NCI-H1105 treated with DMSO at 0.1 percent for 48 hours (cell line): ENCODE measurements at regions not wholly inside any gene's neighbourhood (a gene's known extent, or its start where the extent isn't known, plus 50 kb on each side); places are given as distances from the start of the nearest gene placed in this dataset.

Source experiments
- DNase-seq: peaks from one replicate; lab custom pipeline; 2025; lab: John Stamatoyannopoulos, UW

GRCh38 chr2:15092181-15092580, 459.7 kb downstream of the LRATD1 start:
- no peak for DNase-seq

- no peak for DNase-seq
Observed at GRCh38 chr2:15092691-15093090, 460.2 kb downstream of the LRATD1 start.

- DNase-seq, result no peak
Observed at GRCh38 chr2:15094161-15094560, 461.6 kb downstream of the LRATD1 start.

GRCh38 chr2:15096873-15097272, 464.3 kb downstream of the NBAS start:
- no peak for DNase-seq

- no peak for DNase-seq
Observed at GRCh38 chr2:15107137-15107536, 454.0 kb downstream of the NBAS start.

DNA sequence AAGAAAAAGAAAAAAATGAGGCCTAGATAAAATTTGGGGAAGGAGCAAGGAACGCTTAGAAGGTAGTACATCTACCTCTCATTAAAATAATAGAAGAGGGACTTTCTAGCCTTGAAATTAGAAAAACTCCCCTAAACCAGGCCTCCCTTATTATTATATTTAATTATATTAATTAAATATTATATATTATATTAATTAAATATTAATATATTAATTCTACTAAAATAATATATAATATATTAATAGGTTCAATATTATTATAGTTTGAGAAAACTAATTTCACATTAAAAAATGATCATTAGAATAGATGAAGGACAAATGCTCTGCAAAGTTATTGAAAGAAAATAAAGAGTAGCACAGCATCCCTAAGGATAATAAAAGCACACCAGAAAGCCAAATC, 449.4 kb downstream of the NBAS start:
- DNase-seq, result no peak

GRCh38 chr2:15112216-15112615, 448.9 kb downstream of the NBAS start:
- peak; percentile 5 for DNase-seq

DNA sequence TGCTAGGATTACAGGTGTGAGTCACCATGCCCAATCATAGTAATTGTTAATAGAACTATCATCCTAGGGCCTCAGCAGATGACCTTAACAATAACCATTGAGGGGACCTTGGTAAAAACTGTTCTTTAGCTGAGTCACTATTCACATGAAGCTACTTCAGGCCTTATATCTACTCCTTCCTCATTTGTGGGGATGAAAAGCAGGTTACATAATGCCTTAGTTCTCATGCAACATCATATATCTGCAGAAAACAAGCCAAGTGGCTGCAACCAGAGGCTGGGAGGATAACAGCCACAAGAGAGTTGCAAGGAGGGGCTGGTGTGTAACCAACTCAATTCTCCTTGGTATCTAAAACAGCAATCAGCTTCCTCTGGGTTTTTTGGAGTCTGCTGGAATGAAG, 445.4 kb downstream of the NBAS start:
- DNase-seq, result no peak

- no peak for DNase-seq
Observed at GRCh38 chr2:15116830-15117229, 444.3 kb downstream of the NBAS start.
